ENCODE measurements at regions not wholly inside any gene's neighbourhood (a gene's known extent, or its start where the extent isn't known, plus 50 kb on each side); places are given as distances from the start of the nearest gene placed in this dataset.
"Not testable (repeated sequence)": the region's sequence is repeated elsewhere in the genome, so short reads cannot be mapped to it uniquely, and the experiment has no call there.

DNA sequence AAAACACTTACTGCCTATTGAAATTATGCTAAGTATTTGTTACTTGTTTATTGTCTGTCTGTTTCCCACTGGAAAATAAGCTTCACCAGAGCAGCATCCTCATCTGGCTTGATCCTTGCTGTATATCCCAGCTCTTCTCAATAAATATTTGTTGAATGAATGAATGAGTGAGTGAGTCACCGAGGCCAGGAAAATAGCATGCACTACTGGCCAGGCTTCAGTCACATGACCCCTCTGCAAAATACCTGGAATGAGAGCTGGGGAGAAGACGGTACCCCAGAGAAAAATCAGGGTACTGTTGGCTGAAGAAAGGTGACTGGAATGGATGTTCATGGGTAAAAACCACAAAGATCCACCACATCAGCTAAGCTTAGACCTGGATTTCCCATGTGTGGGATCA, 331.9 kb downstream of the SHQ1 start:
- no peak for DNase-seq (ENCODE audit: low read depth)

DNA sequence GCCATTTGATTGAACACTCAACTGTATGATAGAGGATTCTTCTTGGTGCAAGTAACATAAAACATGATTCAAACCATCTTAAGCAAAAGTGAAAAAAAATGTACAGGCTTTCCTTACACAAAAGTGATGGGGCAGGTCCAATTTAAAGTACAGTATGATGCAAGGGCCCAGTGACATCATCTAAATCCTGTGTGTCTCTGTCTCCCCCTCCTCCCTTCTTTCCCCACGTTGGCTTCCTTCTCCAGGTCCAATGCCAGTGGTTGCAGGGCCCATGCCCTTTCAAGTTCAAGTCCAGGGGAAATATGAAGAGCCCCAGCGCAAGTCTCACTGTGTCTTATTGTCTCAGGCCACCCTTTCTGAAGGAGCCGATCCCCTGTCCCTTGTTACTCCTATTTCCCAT, 332.3 kb downstream of the SHQ1 start:
- no peak for DNase-seq (ENCODE audit: low read depth)
- Histone ChIP-seq H3K36me3 (ENCODE audit: control insufficient read depth, insufficient read depth, low read length) (no peaks in the 10 kb centered on the region), H3K27me3 (ENCODE audit: control insufficient read depth, insufficient read depth, low read length) (no peaks in the 10 kb centered on the region), H3K4me3 (ENCODE audit: low read depth, low read length) (no peak overlapping the region)
- TF ChIP-seq, protein P1, sequence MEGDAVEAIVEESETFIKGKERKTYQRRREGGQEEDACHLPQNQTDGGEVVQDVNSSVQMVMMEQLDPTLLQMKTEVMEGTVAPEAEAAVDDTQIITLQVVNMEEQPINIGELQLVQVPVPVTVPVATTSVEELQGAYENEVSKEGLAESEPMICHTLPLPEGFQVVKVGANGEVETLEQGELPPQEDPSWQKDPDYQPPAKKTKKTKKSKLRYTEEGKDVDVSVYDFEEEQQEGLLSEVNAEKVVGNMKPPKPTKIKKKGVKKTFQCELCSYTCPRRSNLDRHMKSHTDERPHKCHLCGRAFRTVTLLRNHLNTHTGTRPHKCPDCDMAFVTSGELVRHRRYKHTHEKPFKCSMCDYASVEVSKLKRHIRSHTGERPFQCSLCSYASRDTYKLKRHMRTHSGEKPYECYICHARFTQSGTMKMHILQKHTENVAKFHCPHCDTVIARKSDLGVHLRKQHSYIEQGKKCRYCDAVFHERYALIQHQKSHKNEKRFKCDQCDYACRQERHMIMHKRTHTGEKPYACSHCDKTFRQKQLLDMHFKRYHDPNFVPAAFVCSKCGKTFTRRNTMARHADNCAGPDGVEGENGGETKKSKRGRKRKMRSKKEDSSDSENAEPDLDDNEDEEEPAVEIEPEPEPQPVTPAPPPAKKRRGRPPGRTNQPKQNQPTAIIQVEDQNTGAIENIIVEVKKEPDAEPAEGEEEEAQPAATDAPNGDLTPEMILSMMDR (IDR thresholded peaks at IDR 0.05; ENCODE audit: insufficient read depth, low read length, poor library complexity, severe bottlenecking), result no peak

More for the DNA sequence above, 331.9 kb downstream of the SHQ1 start:
- no peaks in the 10 kb centered on the region for H3K27me3 ChIP-seq (ENCODE audit: control insufficient read depth, insufficient read depth, low read length)
- H3K36me3 ChIP-seq (ENCODE audit: control insufficient read depth, insufficient read depth, low read length), result no peaks in the 10 kb centered on the region
- TF ChIP-seq, protein P1 (IDR thresholded peaks at IDR 0.05; ENCODE audit: insufficient read depth, low read length, poor library complexity, severe bottlenecking), result no peak
- H3K4me3 ChIP-seq (ENCODE audit: low read depth, low read length), result no peak overlapping the region

DNA sequence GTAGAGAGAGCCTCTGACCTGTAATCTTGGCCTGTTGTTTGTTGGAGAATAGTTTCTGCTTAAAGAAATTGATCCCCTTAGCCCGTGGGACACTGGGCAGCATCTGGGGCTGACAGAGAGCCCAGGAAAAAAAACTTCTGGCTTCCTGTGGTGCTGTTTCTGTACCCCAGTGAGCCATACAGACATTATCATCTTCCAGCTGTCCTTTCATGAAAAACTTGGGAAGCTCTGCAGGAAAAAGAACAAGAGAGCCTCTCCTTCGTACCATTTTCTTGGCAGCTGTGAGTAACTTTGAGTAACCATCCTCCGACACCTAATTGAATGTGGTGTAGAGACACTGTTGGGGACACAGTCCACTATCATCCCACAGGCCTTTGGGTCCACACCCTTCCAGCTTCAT, 333.0 kb downstream of the SHQ1 start:
- TF ChIP-seq, protein P1 (IDR thresholded peaks at IDR 0.05; ENCODE audit: insufficient read depth, low read length, poor library complexity, severe bottlenecking), result no peak

DNA sequence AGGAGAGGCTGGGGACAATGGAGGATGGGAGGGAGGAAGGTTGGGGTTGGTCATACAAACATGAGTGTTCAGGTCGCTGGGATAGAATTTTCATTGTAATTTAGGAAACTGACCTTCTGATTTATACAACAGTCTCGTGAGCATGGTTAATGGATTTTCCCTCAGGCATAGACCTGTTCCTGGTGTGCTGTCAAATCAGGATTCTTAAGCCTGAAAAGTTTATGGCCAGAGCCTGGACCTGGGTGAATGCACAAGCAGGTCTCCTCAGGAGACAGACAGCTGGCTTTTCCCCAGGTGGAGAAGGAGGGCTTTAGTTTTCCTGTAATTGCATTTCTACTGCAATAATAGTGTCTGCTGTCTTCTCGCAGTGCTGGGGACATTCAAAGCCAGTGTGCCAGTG, 338.0 kb downstream of the SHQ1 start:
- no peaks in the 10 kb centered on the region for H3K27me3 ChIP-seq (ENCODE audit: control insufficient read depth, insufficient read depth, low read length)
- H3K4me3 ChIP-seq (ENCODE audit: low read depth, low read length), result no peak overlapping the region
- H3K36me3 ChIP-seq (ENCODE audit: control insufficient read depth, insufficient read depth, low read length), result no peaks in the 10 kb centered on the region
- TF ChIP-seq, protein P1 (IDR thresholded peaks at IDR 0.05; ENCODE audit: insufficient read depth, low read length, poor library complexity, severe bottlenecking), result no peak
- DNase-seq (ENCODE audit: low read depth), result no peak

More for the DNA sequence above, 333.0 kb downstream of the SHQ1 start:
- DNase-seq (ENCODE audit: low read depth), result no peak
- H3K27me3 ChIP-seq (ENCODE audit: control insufficient read depth, insufficient read depth, low read length), result no peaks in the 10 kb centered on the region
- no peak overlapping the region for H3K4me3 ChIP-seq (ENCODE audit: low read depth, low read length)
- no peaks in the 10 kb centered on the region for H3K36me3 ChIP-seq (ENCODE audit: control insufficient read depth, insufficient read depth, low read length)

DNA sequence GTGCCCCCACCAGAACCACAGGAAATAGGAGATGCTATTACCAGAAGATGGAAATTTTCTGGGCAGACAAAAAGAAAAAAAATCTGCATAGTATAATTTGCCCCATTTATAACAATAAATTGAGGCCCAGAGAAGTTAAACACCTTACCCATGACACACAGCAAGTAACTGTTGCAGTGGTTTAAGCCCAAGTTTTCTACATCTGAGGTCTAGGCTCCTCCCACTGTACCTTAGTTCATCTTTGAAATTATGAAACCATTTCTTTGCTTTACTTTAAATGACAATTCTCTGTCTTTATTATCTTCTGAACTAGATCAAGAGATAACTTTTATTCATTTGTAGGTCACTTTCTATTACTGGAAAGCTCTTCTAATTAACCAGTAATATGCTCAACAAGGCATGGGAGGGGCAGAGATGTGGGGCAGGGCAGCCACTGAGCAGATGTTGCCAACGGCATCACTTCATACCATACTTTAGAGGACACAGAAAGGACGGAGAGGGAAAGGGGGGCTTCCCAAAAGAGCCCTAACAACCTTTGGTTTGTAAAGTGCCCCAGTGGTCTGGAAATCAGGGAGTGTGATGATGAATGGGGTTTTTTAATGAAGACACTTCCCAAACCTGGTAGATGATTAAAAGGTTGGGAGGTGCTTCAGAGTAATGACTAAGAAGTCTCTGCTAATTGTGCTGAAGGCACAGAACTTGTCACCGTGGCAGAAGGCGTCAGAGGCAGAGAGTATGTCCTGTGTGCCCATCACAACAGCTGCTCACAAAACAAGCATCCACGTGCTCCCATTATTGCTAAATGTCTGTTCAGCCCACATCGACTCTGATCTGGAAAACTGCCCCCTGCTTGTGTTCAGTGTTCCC, 342.5 kb downstream of the SHQ1 start:
- no peak for DNase-seq (ENCODE audit: low read depth)

DNA sequence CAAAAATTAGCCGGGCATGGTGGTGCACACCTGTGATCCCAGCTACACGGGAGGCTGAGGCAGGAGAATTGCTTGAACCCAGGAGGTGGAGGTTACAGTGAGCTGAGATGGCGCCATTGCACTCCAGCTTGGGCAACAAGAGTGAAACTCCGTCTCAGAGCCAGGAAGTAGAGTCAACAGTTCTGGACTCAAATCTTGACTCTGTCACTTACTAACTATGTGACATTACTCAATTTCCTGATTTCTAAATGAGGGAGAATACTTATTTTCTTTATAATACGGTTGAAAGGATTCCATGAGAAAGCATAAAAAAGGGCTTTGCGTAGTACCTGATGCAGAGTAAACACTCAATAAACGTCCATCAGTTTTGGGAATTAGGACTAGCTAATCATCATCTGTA, 350.7 kb downstream of the SHQ1 start:
- not testable (repeated sequence) for DNase-seq (ENCODE audit: low read depth)

More for the DNA sequence above, 342.5 kb downstream of the SHQ1 start:
- TF ChIP-seq, protein P1 (IDR thresholded peaks at IDR 0.05; ENCODE audit: insufficient read depth, low read length, poor library complexity, severe bottlenecking), result no peak
- Histone ChIP-seq H3K36me3 (ENCODE audit: control insufficient read depth, insufficient read depth, low read length) (no peaks in the 10 kb centered on the region), H3K4me3 (ENCODE audit: low read depth, low read length) (no peak overlapping the region), H3K27me3 (ENCODE audit: control insufficient read depth, insufficient read depth, low read length) (no peaks in the 10 kb centered on the region)

More for the DNA sequence above, 350.7 kb downstream of the SHQ1 start:
- not testable (repeated sequence) for H3K4me3 ChIP-seq (ENCODE audit: low read depth, low read length); H3K27me3 ChIP-seq (ENCODE audit: control insufficient read depth, insufficient read depth, low read length); H3K36me3 ChIP-seq (ENCODE audit: control insufficient read depth, insufficient read depth, low read length)

Data from kidney epithelial cell (primary cell).